AG09309 (cell line): ENCODE measurements at regions not wholly inside any gene's neighbourhood (a gene's known extent, or its start where the extent isn't known, plus 50 kb on each side); places are given as distances from the start of the nearest gene placed in this dataset.

Experiments
- DNase-seq: peaks from one replicate; pipeline ENCODE4 v3.0.0-alpha.2; 2010; ENCODE audit warnings: low read depth
- H3K4me3 ChIP-seq: 2 replicates; pipeline ENCODE4 v1.5.1; 2011; ENCODE audit warnings: mild to moderate bottlenecking, low read depth, low read length, moderate library complexity; ENCODE audit not compliant: control insufficient read depth
- TF ChIP-seq, protein P1 (sequence below): IDR thresholded peaks from 2 replicates; pipeline ENCODE4 v1.5.1; 2011; ENCODE audit warnings: mild to moderate bottlenecking, low read depth, low read length, inconsistent platforms; ENCODE audit not compliant: insufficient read depth, control insufficient read depth; ENCODE audit errors: missing control alignments

DNA sequence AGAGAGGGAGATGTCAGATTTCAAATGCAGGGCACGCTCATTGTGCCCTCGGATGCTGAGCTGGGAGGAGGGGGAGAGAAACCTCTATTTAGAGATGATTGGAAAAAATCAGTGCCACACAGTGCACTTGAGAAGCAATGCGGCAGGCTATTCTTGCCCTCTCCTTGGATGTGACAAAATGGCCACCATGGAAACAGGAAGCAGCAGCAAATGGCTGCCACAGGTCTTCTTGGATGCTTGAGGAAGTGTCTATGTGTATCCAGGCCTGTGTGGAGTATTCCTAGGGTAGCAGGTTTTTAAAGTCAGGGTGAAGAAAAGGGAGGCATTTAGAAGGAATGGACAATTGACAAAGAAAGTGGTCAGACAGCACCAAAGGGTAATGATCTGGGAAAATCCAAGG is 340.1 kb upstream of the ZFHX3 start:
- no peak for DNase-seq
- TF ChIP-seq, protein P1, sequence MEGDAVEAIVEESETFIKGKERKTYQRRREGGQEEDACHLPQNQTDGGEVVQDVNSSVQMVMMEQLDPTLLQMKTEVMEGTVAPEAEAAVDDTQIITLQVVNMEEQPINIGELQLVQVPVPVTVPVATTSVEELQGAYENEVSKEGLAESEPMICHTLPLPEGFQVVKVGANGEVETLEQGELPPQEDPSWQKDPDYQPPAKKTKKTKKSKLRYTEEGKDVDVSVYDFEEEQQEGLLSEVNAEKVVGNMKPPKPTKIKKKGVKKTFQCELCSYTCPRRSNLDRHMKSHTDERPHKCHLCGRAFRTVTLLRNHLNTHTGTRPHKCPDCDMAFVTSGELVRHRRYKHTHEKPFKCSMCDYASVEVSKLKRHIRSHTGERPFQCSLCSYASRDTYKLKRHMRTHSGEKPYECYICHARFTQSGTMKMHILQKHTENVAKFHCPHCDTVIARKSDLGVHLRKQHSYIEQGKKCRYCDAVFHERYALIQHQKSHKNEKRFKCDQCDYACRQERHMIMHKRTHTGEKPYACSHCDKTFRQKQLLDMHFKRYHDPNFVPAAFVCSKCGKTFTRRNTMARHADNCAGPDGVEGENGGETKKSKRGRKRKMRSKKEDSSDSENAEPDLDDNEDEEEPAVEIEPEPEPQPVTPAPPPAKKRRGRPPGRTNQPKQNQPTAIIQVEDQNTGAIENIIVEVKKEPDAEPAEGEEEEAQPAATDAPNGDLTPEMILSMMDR = no peak
- H3K4me3 ChIP-seq = no peak overlapping the region

DNA sequence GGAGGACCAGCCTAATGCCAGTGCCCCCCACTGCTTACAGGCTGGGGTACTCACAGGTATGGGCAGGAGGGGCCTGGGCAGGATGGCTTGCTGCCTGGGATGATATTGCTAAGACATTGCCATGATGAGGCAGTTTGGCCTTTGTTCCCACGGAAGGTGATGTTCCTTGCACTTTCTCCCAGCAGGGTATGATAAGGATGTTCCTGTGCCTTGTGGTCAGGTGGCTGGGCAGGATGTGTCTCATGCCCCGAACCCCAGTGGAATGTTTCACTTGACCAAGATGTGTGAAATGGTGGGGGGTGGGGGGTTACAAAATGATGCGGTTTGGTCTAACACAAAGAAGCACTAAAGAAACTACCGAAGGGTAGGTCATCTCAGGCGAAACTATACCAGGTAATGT is 337.8 kb upstream of the ZFHX3 start:
- TF ChIP-seq, protein P1 = no peak
- no peak overlapping the region for H3K4me3 ChIP-seq
- DNase-seq = no peak

DNA sequence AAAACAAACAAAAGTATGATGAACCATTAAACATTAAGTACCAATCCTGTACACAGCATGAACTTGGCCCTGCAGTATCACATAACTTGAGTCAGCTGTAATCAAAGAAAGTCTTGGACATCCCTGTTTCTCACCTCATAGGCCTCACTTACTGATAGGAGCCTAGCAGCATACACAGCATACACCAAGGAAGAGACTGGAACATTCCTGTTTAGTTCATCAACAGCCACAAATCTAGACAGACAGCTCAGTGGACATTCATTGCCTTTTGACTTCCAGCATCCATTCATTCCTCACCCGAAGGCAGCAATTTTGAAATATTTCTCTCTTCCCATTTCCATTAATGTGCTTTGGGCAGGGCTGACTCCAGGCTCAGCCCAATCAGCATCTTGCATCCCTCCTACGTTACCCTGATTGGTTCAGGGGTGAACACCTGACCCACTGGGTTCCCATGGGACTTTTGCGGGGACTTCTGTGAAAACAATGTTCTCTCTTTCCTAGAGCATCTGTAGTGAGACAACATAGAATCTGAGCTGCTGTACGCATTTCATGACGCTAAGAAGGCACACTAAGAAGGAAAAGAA is 336.7 kb upstream of the ZFHX3 start:
- no peak for DNase-seq
- TF ChIP-seq, protein P1 = no peak
- no peak overlapping the region for H3K4me3 ChIP-seq

DNA sequence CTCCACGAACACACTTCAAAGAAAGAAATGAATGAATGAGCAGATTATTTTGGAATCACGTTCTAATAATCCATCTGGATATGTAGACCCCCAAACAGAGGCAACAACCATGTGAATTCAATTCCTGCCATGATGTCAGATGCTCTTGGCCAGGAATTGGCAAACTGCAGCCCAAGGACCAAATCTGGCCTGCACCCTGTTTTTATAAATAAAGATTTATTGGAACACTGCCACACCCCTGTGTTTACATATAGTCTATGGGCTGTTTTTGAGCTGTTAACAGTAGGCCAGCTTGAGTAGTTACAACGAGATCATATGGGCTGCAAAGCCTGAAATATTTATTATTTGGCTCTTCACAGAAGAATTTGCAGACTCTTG is 336.0 kb upstream of the ZFHX3 start:
- no peak overlapping the region for H3K4me3 ChIP-seq
- TF ChIP-seq, protein P1 = no peak
- no peak for DNase-seq

DNA sequence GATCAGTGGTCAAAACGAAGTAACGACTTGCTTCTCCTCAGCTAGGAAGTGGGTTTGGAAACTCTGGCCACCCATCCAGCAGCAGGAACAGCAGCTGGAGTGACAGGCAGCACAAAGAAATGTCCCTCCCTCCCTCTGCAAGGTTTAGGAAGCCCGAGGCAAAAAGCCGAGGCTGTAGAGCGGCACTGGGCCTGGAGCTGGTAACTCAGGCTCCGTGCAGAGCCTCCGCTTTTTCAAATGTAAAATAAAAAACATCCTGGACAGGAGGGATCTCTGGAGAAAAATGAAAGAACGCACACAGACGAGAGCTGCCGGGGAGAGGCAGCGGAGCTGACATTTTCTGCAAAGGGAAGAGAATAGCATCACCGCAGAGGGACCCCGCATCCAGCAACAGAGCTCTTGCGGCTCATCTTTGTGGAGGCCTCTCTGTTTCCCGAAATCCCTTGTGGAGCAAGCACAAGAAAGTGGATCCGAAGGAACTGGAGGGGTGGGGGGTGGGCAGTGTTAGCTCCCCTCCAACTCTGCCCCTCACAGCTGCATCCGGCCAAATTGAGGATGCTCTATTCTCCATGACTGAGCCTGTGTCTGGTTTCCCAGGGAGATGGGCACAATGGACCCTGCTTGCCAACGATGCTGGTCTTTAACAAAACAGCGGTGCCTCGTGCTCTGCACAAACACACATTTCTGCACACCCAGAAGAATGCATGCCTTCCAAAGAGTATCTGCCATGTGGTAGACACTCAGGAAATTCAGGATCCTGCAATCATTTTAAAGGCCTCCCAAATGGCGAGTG is 335.5 kb upstream of the ZFHX3 start:
- TF ChIP-seq, protein P1 = no peak
- H3K4me3 ChIP-seq = no peak overlapping the region
- DNase-seq = no peak

DNA sequence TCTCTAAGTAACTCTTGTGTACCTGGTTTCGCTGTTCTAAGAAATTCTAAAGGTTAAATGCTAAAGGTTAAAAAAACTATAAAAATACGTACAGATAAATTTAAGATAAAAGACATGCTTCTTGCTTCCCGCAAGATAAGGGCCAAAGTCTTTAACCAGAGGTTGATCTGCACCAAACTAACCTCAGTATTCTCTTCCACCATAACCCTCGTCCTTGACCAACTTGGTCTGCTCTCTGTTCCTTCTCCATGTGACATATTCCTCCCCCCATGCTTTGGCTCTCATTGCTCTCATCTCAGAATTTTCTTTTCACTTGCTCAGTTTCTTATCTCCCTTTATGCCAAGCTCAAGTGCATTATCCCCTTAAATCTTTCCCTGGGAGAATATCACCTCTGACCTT is 330.5 kb upstream of the ZFHX3 start:
- no peak overlapping the region for H3K4me3 ChIP-seq
- TF ChIP-seq, protein P1 = no peak
- no peak for DNase-seq
